Sigmoid colon (tissue), 6 donors: ENCODE measurements at regions not wholly inside any gene's neighbourhood (a gene's known extent, or its start where the extent isn't known, plus 50 kb on each side); places are given as distances from the start of the nearest gene placed in this dataset.

Source experiments
- DNase-seq: peaks from one replicate; pipeline ENCODE4 v3.0.0-alpha.2; 2019
- H3K27ac ChIP-seq, 4 donors: fragments of 200-600 bp; sonication (generic); one replicate each; pipeline ENCODE4 v1.5.1; 2016 to 2019; ENCODE audit warnings: mild to moderate bottlenecking in 1 of 4
- H3K27me3 ChIP-seq, 3 donors: fragments of 200-600 bp; sonication (generic); one replicate each; pipeline ENCODE4 v1.5.1; 2019; ENCODE audit warnings: mild to moderate bottlenecking in 1 of 3
- H3K36me3 ChIP-seq, 4 donors: fragments of 200-600 bp; sonication (generic); one replicate each; pipeline ENCODE4 v1.5.1; 2016 to 2019
- H3K4me1 ChIP-seq, 4 donors: fragments of 200-600 bp; sonication (generic); one replicate each; pipeline ENCODE4 v1.5.1; 2017 to 2019
- H3K4me3 ChIP-seq, 4 donors: fragments of 200-600 bp; sonication (generic); one replicate each; pipeline ENCODE4 v1.5.1; 2017 to 2019; ENCODE audit warnings: mild to moderate bottlenecking in 2 of 4, moderate library complexity in 1 of 4
- H3K9me3 ChIP-seq, 4 donors: fragments of 200-600 bp in 3 of 4; sonication (generic) in 3 of 4; one replicate each; pipeline versions ENCODE4 v1.5.1 to v1.6.1; 2013 to 2019
- EP300 ChIP-seq, 4 donors: sonication (generic); formaldehyde crosslinking; IDR thresholded peaks; one replicate each; pipeline ENCODE4 v1.6.1; 2017; ENCODE audit warnings: antibody characterized with exemption in 4 of 4
- POLR2A ChIP-seq, 2 donors: fragments of 450-650 bp; IDR thresholded peaks; one replicate each; pipeline ENCODE4 v1.6.1; 2016; ENCODE audit warnings: antibody characterized with exemption in 2 of 2, mild to moderate bottlenecking in 2 of 2, moderate library complexity in 2 of 2
- POLR2AphosphoS5 ChIP-seq, 4 donors: sonication (generic); formaldehyde crosslinking; IDR thresholded peaks; one replicate each; pipeline ENCODE4 v1.6.1; 2017; ENCODE audit warnings: antibody characterized with exemption in 4 of 4
- WGBS, 2 donors: extraction: QIAGEN DNeasy Blood & Tissue Kit; methylation state at CpG; one replicate each; pipeline ENCODE4 v1.1.7; 2013; 5-methylcytosine and 5-hydroxymethylcytosine counted together
- intact Hi-C: fragments of 100-400 bp; cut with DNase I; formaldehyde crosslinking; loops from one replicate; pipeline ENCODE4 v1.15.1; 2023
- TF ChIP-seq, protein P1 (sequence below), 4 experiments: fragments of 450-650 bp in 3 of 4; fragments of 200-600 bp in 1 of 4; IDR thresholded peaks; one replicate each; pipeline ENCODE4 v1.5.1; 2016 to 2019; ENCODE audit warnings: antibody characterized with exemption in 4 of 4, mild to moderate bottlenecking in 3 of 4, moderate library complexity in 2 of 4
- donor health status: healthy with polysubstance abuse.
- donor health status: healthy.

- Histone ChIP-seq H3K27ac (no peak overlapping the region), H3K9me3 (no peaks in the 10 kb centered on the region), H3K27me3 (peaks cover 0 to under 1% (median 0%) of the 10 kb centered on the region in 3 donors), H3K36me3 (no peaks in the 10 kb centered on the region), H3K4me3 (no peak overlapping the region), H3K4me1 (no peaks in the 10 kb centered on the region)
- intact Hi-C loops = no loop called here
- WGBS, 2 donors = 73 to 74% methylated on average over 4 of the region's 4 CpGs
- TF ChIP-seq, protein P1, sequence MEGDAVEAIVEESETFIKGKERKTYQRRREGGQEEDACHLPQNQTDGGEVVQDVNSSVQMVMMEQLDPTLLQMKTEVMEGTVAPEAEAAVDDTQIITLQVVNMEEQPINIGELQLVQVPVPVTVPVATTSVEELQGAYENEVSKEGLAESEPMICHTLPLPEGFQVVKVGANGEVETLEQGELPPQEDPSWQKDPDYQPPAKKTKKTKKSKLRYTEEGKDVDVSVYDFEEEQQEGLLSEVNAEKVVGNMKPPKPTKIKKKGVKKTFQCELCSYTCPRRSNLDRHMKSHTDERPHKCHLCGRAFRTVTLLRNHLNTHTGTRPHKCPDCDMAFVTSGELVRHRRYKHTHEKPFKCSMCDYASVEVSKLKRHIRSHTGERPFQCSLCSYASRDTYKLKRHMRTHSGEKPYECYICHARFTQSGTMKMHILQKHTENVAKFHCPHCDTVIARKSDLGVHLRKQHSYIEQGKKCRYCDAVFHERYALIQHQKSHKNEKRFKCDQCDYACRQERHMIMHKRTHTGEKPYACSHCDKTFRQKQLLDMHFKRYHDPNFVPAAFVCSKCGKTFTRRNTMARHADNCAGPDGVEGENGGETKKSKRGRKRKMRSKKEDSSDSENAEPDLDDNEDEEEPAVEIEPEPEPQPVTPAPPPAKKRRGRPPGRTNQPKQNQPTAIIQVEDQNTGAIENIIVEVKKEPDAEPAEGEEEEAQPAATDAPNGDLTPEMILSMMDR (IDR thresholded peaks at IDR 0.05) = no peak
- TF ChIP-seq POLR2A (IDR thresholded peaks at IDR 0.05) (no peak), POLR2AphosphoS5 (IDR thresholded peaks at IDR 0.05) (no peak), EP300 (IDR thresholded peaks at IDR 0.05) (no peak)
- no peak for DNase-seq
These were observed 72.8 kb upstream of the NKX2-2 start for GRCh38 chr20:21586682-21587081.

DNA sequence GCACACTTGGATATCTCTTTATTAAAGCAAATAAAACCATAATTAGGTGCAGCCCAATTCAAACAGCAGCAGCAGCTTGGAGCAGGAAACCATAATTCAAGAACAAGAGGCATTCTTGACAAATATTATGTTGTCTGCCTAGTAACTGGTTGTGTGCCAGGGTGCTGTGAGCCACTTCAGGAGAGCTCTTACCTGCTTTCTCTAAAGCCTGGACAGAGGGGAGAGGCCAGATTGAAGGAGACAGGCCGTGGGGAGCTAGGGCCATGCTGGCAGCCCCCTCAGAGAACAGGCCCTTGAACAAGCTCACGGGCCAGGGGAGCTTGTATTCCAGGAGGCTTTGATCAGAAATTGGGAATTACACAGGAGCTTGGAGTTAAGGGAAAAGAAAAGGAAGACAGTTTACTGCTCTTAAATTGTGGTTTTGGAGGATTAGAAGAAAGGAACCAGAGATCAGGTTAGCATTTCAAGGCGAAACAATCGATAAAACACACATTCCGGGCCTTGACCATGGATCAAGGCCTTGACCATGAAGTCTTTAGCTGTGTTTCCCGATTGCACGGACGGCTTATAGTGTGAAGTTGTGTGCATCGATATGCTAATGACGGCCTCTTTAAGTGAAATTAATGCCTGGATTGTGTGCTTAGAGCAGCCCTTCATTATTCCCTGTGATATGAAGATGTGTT, 69.8 kb upstream of the NKX2-2 start:
- 87 to 89% methylated on average over 10 of the region's 10 CpGs for WGBS, 2 donors
- H3K4me3 ChIP-seq = no peak overlapping the region
- H3K4me1 ChIP-seq = no peaks in the 10 kb centered on the region
- intact Hi-C loops = no loop called here
- no peak overlapping the region for H3K27ac ChIP-seq
- no peak for DNase-seq
- H3K9me3 ChIP-seq = no peaks in the 10 kb centered on the region
- no peaks in the 10 kb centered on the region for H3K27me3 ChIP-seq
- no peaks in the 10 kb centered on the region for H3K36me3 ChIP-seq
- TF ChIP-seq, protein P1 (IDR thresholded peaks at IDR 0.05) = no peak
- TF ChIP-seq POLR2AphosphoS5 (IDR thresholded peaks at IDR 0.05) = no peak
- TF ChIP-seq POLR2A (IDR thresholded peaks at IDR 0.05) = no peak
- TF ChIP-seq EP300 (IDR thresholded peaks at IDR 0.05) = no peak

GRCh38 chr20:21577551-21577950, 63.7 kb upstream of the NKX2-2 start:
- 64 to 68% methylated on average over 4 of the region's 4 CpGs for WGBS, 2 donors
- Histone ChIP-seq H3K9me3 (no peaks in the 10 kb centered on the region), H3K27me3 (peaks cover 0 to 4% (median 0%) of the 10 kb centered on the region in 3 donors), H3K36me3 (no peaks in the 10 kb centered on the region), H3K4me1 (no peaks in the 10 kb centered on the region), H3K4me3 (no peak overlapping the region), H3K27ac (no peak overlapping the region)
- DNase-seq = no peak
- TF ChIP-seq POLR2A (IDR thresholded peaks at IDR 0.05) (no peak), POLR2AphosphoS5 (IDR thresholded peaks at IDR 0.05) (no peak), EP300 (IDR thresholded peaks at IDR 0.05) (no peak)
- TF ChIP-seq, protein P1 (IDR thresholded peaks at IDR 0.05) = no peak
- intact Hi-C loops = no loop called here

DNA sequence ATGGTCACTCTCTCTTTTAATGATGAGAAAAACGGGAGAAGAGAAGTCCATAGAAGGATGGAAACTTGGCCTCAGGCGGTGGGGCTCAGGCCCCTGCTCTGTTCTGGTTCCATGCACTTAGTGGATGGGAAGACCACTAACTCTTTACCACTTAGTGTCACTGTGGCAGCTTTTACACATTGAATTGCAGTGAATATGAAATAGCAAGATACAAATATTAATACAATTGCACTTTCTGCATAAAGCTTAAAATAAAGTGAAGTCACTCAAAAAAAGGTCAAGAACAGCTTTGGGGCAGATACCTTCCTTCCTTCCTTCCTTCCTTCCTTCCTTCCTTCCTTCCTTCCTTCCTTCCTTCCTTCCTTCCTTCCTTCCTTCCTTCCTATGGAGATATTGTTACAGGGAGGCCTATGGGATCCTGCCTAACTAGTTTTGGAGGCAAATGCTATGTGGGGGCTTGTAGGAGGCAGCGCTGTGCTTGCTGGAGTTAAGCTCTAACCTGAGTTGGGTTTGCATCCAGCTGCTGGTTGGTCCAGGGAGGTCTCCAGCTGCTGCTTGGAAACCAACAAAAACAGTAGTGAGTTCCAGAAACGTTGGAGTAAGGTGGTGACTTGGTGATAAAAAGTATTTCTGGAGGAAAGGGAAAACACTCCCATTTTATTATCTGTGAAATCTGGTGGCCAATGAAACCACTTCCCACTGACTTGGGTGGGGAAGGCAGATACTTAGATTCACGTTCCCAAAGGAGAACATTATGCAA, 62.3 kb upstream of the NKX2-2 start:
- H3K4me3 ChIP-seq = no peak overlapping the region
- intact Hi-C loops = no loop called here
- 48 to 54% methylated on average over 5 of the region's 5 CpGs for WGBS, 2 donors
- DNase-seq = no peak
- no peak overlapping the region for H3K27ac ChIP-seq
- H3K4me1 ChIP-seq = no peaks in the 10 kb centered on the region
- H3K9me3 ChIP-seq = no peaks in the 10 kb centered on the region
- TF ChIP-seq, protein P1 (IDR thresholded peaks at IDR 0.05) = no peak
- TF ChIP-seq POLR2A (IDR thresholded peaks at IDR 0.05) = no peak
- TF ChIP-seq POLR2AphosphoS5 (IDR thresholded peaks at IDR 0.05) = no peak
- H3K36me3 ChIP-seq = no peaks in the 10 kb centered on the region
- peaks cover 0 to 12% (median 0%) of the 10 kb centered on the region in 3 donors for H3K27me3 ChIP-seq
